HG02943 (cell line): ENCODE measurements at regions not wholly inside any gene's neighbourhood (a gene's known extent, or its start where the extent isn't known, plus 50 kb on each side); places are given as distances from the start of the nearest gene placed in this dataset.
"Not testable (repeated sequence)": the region's sequence is repeated elsewhere in the genome, so short reads cannot be mapped to it uniquely, and the experiment has no call there.

Experiments
- ATAC-seq: cut with Tn5 transposase; IDR thresholded peaks from one replicate; pipeline ENCODE4 v1.9.1; 2021; ENCODE audit warnings: mild to moderate bottlenecking, low read depth, moderate library complexity; ENCODE audit not compliant: unreplicated experiment

DNA sequence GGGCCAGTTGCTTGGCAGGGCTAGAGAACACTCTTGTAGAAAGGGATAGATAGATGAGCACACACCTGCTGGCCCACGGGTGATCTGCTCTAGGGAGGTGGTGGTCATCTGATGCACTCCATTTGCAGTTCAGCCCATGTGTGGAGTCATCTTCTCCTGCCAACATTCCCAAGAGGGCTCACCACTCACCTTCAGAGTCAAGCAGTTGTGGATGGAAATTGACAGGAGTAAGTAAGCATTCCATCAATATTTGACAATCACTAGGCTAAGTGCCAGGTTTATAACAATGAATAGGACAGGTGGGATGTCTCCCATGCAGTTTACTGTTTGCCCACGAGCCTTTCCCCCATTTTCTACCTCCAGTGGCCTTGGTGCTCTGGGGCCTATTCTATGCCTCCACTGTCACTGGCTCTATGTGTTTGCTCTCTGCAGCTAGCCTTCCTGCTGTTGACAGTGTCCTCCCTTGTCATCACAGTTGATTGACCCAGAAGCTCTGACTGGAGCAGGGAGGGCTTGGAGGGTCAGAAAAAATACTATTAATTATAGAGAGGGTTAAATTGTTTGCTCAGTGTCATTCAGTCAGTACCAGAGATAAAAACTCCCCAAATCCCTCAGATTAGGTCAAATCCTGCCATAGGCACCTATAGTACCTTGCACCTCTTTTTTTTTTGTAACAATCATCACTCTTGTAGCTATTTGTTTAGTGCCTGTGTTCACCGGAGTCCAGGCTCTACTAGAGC is 134.6 kb upstream of the PZP start:
- ATAC-seq, result no peak

DNA sequence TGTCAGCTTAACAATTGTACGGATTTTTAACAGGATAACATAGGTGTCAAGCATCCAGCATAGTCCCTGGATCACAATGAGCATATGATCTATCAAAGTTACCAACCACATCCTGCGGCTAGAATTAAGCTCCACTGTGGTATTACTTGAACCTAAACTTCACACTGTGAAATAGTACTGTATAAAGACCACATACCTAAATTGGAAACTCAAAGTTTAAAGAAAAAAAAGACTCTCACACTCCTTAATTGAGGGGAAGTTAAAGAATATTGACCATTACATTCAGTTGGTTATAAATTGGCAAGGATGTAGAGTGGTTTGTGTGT is 133.0 kb upstream of the PZP start:
- no peak for ATAC-seq

- no peak for ATAC-seq
Observed at GRCh38 chr12:9340422-9341259, 132.4 kb upstream of the PZP start.

DNA sequence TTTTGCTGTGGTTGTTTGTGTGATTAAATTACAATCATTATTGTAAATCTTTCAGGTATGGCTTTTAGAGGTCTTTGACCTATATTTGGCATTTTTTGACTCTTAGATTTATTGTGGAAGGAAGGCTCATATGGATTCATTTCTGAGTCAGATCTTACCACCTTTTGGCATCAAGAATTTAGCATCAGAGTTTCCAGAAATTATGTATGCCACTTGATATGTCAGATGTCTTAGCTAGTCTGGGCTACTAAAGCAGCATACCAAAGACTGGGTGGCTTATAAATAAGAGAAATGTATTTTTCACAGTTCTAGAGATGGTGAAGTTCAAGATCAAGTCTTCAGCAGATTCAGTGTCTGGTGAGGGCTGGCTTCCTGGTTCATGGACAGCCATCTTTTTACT is 129.5 kb upstream of the PZP start:
- no peak for ATAC-seq

DNA sequence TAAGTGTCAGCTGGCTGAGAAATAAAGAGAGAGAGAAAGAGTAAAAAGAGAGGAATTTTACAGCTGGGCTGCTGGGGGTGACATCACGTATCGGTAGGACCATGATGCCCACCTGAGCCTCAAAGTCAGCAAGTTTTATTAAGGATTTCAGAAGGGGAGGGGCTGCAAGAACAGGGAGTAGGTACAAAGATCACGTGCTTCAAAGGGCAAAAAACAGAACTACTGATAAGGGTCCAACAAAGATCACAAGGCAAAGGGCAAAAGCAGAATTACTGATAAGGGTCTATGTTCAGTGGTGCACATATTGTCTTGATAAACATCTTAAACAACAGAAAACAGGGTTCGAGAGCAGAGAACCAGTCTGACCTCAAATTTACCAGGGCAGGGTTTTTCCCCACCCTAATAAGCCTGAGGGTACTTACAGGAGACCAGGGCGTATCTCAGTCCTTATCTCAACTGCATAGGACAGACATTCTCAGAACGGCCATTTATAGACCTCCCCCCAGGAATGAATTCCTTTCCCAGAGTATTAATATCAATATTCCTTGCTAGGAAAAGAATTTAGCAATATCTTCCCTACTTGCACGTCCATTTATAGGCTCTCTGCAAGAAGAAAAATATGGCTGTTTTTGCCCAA is 128.3 kb upstream of the PZP start:
- ATAC-seq, result not testable (repeated sequence)

- no peak for ATAC-seq
Observed at GRCh38 chr12:9335867-9336266, 127.7 kb upstream of the PZP start.

DNA sequence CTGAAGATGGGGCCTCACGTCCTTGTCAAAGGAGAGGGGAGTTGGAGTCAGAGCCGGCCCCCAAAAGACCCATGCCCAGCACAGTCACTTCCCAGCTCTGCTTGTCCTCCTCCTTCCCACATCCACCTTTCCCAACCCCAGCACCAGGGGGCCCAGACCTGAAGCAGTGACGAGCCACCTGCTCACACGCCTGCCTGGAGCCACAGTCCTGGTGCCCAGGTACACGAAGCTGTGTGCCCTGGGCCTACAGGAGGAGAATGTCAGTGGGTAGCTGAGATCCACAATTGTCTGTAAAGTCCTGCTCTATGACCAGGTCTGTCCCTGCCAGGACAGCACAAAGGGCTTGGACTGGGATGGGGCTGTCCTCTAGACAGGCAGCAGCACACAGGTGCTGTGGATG is 126.8 kb upstream of the PZP start:
- no peak for ATAC-seq

- no peak for ATAC-seq
Observed at GRCh38 chr12:9334041-9334692, 126.0 kb upstream of the PZP start.

DNA sequence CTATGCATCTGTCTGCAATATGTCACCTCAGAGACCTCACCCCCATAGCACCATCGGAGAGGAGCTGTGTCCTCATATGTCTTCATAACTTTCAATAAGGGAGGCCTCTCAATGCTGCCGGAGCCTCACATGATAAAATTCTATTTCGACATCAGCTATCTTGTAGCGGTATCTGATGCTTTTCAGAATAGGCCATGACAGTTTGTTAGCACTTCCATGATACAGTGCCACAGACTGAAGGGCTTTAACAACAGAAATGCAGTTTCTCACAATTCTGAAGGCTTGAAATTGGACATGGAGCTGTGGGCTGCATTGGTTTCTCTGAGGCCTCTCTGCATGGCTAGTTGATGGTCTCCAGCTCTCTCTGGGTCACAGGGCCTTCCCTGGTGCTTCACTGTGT is 125.0 kb upstream of the PZP start:
- ATAC-seq, result no peak

DNA sequence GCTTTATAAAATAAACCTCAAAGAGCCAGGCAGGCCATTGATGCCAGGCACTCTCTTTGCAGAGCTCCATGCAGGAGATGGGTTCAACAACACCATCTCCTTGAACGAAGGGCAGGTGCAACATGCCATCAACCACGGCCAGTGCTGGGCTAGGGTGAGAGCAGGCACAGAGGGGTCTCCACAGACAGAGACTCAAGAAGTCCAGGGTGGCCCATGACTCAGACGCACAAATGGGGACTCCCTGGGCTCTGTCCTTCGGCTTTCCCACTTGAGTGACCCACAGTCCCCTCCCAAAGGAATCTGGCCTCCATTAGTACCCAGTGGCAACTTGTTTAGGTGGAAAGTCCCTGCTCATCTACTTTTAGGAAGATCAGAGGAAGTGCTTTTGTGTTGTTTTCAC is 124.4 kb upstream of the PZP start:
- no peak for ATAC-seq

GRCh38 chr12:9331218-9331626 is 123.0 kb upstream of the PZP start:
- peak; percentile 63 for ATAC-seq

- ATAC-seq, result no peak
Observed at GRCh38 chr12:9329019-9329418, 120.8 kb upstream of the PZP start.

- no peak for ATAC-seq
Observed at GRCh38 chr12:9328065-9328464, 119.9 kb upstream of the PZP start.

- no peak for ATAC-seq
Observed at GRCh38 chr12:9327320-9327719, 119.1 kb upstream of the PZP start.

GRCh38 chr12:9326849-9327248 is 118.7 kb upstream of the PZP start:
- not testable (repeated sequence) for ATAC-seq

DNA sequence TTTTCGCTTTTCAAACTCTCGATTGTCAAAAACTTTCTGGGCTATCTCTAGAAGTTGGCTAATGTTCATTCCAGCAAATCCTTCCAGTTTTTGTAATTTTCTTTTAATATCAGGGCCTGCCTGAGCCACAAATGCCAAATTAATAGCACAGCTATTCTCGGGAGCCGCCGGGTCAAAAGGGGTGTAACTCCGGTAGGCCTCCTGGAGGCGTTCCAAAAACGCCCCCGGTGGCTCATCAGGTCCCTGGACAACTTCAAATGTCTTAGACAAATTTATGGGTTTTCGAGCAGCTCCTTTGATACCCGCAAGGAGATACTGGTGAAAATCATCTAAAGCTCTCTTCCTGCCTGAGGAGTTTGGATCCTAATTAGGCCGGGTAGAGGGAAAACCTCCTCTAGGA is 117.9 kb upstream of the PZP start:
- ATAC-seq, result no peak

- ATAC-seq, result no peak
Observed at GRCh38 chr12:9325471-9325870, 117.3 kb upstream of the PZP start.

- ATAC-seq, result no peak
Observed at GRCh38 chr12:9324782-9325181, 116.6 kb upstream of the PZP start.

- ATAC-seq, result no peak
Observed at GRCh38 chr12:9323144-9323681, 115.0 kb upstream of the PZP start.

GRCh38 chr12:9319842-9320173 is 111.6 kb upstream of the PZP start:
- ATAC-seq, result no peak
